HG03565 (cell line): ENCODE measurements at regions not wholly inside any gene's neighbourhood (a gene's known extent, or its start where the extent isn't known, plus 50 kb on each side); places are given as distances from the start of the nearest gene placed in this dataset.
A peak's percentile ranks its signal among the peaks of the same experiment; 100 is the strongest.
"Not testable (repeated sequence)": the region's sequence is repeated elsewhere in the genome, so short reads cannot be mapped to it uniquely, and the experiment has no call there.

ENCODE experiments used
- ATAC-seq: cut with Tn5 transposase; IDR thresholded peaks from one replicate; pipeline ENCODE4 v1.9.1; 2021; ENCODE audit warnings: mild to moderate bottlenecking, moderate library complexity; ENCODE audit not compliant: unreplicated experiment

DNA sequence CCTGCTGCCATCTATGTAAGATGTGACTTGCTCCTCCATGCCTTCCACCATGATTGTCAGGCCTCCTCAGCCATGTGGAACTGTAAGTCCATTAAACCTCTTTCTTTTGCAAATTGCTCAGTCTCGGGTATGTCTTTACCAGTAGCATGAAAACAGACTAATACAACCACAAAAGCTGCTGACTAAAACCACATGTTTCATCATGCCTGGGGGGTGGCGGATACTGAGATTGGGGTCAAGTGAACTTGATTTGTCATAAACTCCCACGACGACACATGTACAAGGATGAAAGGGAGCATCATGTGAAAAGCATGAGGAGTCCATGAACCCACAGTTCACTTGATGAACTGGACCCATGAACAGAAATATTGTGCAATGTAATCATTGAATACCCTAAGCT is 134.9 kb upstream of the ANK3 start:
- no peak for ATAC-seq

DNA sequence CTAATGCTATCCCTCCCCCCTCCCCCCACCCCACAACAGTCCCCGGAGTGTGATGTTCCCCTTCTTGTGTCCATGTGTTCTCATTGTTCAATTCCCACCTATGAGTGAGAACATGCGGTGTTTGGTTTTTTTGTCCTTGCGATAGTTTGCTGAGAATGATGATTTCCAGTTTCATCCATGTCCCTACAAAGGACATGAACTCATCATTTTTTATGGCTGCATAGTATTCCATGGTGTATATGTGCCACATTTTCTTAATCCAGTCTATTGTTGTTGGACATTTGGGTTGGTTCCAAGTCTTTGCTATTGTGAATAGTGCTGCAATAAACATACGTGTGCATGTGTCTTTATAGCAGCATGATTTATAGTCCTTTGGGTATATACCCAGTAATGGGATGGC is 133.7 kb upstream of the ANK3 start:
- not testable (repeated sequence) for ATAC-seq

DNA sequence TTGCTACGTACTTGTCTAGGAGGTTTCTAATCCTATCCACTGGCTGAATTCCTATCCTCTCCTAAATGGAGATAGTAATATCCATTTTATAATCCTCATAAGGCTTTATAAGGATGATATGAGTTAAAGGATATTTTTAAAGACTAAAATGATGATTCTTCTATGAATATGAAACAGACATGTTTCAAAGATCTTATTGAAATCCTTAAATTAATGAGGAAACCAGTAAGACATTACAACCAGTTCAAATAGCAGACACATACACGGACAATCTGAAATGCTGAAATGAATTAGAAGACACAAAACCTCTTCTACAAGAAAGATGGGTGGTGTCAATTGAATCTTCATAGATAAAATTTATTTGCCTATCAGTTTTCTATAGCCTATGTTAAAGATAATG is 132.9 kb upstream of the ANK3 start:
- ATAC-seq: no peak

DNA sequence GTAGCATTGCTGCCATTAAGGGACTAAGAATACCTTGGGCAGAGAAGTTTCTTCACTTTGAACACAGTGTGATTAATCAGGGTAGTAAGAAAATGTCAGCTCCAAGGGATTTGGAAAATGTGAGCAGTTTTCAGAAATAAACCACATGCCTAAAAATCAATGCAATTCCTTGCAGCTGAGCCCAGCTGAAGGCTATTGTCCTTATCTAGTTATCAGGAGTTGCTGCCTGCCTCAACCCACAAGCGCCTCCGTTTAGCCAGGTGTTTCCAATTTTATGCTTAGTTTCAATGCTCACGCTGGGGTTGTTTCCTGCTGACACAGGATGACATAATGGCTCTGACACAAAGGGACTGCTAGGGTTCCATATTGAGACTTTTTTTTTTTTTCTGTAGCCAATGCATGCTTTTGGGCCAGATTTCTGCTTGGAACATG is 132.3 kb upstream of the ANK3 start:
- no peak for ATAC-seq

DNA sequence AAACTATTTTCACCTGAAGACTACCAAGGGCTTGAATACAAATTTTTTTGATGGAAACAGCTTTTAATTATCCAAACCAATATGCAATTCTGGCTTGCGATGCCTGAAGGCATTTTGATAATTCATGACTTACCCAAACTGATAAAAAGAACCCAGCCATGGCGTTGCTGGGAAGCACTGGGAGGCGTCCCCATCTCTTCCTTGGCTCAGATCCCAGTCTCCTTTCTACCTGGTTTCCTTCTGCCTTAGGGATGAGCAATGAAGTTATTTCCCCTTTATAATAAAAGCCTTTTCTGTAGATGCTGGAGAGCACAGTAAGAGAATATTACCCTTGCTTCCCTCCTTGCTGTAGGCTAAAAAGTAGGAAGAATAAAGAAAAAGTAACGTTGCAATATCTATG is 129.1 kb upstream of the ANK3 start:
- no peak for ATAC-seq

DNA sequence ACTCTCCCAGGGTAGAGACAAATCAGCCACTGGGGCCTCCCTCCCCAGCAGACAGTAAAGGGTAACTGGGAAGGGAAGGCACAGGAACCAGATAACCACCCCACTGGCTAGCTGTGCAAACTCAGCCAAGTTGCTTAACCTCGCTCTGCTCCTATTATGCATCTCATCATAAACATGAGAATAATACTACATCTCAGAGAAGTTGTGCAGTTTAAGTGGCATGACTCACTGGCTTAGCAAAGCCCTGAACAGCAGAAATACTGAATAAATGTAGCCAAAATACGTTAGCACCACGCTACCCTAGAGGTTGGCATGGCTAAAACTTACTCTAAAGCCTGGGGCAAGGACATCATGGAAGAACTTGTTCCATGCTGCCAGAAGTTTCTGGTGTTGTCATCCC is 128.1 kb upstream of the ANK3 start:
- no peak for ATAC-seq

DNA sequence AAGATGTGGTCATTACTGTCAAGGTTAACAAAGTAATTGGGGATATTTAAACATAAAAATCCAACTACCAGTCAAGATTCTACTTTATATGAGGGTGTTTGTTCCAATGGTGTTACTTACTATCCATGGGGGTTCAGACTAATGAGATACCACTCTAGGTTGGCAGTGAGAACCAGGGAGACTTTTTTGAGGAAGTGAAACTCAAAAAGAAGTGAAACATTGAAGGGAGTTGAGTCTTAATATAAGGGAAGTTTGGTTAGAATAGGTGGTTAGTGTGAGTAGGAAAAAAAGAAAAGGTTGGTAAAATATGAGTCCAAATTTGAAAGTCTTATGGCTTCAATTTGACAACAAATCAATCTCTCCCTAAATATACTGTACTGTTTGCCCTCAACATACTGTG is 123.6 kb upstream of the ANK3 start:
- peak; percentile 49 for ATAC-seq

DNA sequence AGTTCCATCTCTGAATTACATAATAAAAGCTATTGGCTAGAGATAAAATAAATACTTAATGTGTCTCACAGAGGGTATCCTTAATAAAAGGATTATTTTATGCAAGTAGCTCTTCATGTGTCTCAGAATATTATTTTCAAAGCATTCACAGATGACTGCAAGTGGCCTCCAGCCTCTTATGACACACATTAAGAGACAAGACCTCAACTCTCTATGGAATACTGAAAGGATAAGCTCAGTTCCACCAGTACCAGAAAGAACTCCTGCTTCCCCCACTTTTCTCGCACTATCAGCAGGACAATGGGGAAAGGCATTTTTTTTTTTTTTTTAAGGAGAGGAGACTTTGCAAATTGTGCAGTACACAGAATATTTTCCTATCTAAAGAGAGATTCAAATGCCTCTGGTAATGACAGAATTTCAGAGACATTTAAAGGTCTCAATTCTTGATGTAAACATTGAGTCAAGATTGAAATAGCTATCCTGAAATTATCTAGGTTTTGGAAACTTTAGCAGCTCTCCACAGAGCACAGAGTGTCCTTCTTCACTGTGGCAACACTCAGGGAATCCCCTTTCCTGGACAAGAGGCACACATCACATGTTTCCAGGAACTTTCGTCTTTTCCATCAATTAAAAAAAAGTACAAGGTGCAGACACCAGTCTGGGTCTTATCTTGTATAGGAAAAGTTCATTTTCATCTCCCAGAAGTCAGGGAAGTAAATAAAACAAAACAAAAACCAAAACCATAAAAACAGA is 122.0 kb upstream of the ANK3 start:
- ATAC-seq: no peak

DNA sequence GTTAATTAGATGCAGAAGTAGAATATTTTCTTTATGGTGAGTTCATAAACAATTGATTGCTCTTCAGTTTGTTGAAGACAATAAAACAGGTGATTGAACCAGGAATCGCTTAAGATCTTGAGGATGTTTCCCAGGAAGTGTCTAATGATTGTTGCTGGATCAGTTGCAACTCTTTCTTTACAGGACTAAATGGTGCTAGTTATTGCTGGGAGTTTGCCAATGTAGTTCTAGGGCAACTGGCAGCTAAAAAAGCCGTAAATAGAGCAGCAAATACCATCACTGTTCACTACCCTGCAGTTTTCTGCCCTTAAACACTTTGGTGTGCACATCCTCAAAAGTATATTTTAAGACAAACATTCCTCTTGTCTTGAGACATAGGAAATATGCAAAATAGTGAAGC is 119.2 kb upstream of the ANK3 start:
- ATAC-seq: no peak

DNA sequence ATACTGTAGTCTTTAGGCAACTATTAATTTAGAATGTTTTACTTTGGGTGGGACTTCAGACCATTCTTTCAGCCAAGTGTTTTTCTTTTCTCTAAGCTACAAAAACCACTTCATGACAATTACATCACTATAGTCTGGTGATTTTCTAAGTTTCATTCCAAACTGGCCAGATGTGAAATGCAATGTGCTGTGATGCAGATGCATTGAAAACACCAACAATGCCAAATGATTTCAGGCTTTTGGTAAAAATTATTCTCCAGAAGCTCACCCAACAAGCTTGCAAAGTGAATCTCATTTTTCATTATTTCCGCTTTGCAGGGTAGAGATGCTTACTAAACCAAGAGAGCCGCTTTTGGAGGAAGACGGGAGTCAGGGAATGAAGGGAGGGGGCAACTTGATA is 118.4 kb upstream of the ANK3 start:
- no peak for ATAC-seq

DNA sequence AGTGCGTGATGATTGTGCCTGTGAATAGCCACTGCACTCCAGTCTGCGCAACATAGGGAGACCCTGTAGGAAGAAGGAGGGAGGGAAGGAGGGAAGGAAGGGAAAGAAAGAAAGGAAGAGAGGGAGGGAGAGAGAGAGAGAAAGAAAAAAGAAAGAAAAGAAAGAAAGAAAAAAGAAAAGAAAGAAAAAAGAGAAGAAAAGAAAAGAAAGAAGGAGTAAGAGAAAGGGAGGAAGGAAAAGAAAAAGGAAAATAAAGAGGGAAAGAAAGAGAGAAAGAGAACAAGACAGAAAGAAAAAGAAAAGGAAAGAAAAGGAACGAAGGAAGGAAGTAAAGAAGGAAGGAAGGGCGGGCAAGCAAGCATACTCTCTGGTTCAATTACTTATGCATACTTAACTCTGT is 112.9 kb upstream of the ANK3 start:
- no peak for ATAC-seq

DNA sequence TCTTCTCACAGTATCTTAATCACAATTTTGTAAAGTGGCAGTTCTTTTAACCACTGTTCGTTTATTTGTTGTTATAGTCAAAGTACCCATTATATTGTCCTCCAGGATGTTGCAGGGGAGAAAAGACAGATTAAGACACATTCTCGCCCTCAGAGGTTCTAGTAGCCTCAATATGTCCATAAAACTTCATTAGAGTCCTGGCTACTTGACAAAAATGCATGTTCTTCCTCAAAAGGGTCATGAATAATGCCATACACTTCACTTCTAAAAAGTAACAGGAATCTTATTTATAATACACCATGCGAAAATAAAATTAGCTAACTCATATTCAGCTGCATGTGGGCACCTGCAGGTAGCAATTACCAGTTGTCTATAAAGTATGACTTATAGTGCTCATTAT is 109.3 kb upstream of the ANK3 start:
- no peak for ATAC-seq

DNA sequence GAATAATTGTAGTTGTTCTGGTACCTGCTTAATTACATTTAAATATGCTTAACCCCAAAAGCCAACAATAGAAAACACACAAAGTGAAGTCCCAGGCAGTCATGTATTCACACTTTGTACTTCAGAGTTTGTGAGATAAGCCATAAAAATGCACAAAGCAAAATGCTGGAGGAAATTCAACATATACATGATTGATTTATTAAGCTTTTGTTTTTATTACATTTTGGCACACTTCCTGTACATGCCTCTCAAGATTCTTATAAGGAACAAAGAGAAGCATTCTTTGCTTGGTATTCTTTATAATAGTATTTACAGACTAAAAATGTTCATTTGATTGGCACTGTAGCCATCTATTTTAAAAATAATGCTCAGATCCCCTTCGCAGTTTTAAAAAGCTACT is 107.7 kb upstream of the ANK3 start:
- ATAC-seq: no peak

DNA sequence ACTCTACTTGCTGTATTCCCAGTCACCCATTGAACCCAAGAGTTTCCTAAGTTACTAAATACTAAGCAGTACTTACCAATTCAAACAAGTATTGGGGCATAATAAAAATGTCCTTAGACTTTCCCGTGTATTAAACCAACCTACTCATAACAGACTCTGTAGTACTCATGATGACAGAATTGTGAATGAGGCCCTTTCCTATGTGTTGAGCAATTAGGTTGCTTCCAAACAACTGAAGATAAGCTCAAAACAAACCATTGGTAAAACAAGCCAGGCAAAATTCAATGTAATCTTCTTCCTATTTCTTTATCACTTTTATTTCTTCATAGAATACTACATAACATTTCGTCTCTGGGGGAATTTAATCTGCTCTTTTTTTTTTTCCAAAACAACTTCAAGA is 106.5 kb upstream of the ANK3 start:
- no peak for ATAC-seq

DNA sequence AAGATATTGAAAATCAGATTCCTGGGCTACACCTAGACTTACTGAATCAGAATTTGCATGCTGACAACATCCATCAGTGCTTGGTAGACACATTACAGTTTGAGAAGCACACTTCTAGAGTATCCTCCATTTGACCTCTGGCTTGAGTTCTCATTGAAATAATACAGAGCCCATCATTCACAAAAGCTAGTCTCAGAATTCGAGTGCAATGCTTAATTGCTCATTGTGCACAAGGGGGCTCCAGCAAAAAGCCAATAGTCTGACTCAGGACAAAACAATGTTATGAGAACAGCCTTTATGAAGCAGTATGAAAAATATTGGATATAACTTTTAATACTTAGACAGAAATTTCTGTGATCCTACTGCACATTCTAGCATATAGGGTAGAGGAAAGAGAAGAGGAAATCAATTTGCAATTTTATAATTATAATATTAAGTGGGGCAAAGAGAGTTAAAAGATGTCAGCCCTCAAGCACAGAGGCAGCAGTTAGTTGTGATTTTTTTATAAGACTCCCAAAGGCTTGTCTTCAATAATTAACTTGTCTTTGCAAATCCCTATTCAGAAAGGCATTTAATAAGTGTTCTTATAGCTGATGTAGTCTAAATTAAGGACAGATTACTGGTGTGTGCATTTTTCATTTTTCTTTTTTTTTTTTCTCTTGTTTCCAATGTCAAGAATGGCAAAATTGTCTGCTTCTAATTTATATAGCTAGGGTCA is 105.8 kb upstream of the ANK3 start:
- no peak for ATAC-seq

DNA sequence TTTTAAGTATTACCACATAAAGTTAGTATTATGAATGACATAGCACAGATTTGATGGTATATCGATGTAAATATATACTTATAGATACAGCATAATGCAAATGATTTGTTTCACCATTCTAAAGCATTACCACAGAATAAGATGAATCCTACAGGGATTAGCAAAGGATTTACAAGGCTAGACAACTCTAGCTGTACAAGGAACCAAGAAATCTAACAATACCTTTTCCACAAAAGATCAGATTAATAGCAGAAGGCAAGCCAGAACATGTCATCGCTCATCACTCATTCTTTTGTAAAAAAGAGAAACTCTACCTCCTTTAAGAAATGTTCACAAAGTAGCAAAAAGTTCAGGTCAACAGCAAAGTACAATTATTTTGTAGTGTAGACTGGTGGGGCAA is 105.1 kb upstream of the ANK3 start:
- no peak for ATAC-seq

DNA sequence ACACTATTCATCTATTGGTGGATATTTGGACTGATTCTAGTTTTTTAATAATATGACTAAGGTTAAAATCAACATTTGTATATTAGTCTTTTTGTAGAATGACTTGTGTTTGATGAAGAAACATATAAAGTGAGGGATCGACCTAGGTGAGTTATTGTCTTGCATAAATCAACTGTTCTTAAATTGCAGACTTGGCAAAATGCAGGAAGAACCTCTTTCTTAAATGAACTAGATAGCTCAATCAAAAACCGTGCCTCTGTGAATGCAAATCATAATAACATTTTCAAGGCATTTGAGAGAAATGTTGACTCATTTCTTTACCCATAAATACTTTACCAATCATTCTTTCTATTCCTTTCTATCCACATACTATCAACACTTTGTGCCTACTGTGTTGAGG is 101.5 kb upstream of the ANK3 start:
- ATAC-seq: no peak

DNA sequence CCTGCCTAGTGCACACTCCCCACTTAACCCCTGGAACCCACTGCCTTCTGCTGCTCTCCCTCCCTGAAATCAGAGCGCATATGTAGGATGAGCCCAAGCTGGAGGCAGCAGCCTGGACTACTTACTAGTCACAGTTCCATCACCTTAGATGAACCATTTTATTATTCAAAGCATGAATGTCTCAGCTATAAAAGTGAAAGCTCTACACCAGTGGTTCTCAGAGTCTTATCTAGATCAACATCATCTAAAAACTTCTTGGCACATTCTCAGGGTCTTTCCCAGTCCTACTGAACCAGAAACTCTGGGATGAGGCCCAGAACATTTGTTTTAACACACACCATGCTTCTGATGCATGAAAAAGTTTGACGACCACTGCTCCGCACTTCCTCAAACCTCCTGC is 100.3 kb upstream of the ANK3 start:
- no peak for ATAC-seq

DNA sequence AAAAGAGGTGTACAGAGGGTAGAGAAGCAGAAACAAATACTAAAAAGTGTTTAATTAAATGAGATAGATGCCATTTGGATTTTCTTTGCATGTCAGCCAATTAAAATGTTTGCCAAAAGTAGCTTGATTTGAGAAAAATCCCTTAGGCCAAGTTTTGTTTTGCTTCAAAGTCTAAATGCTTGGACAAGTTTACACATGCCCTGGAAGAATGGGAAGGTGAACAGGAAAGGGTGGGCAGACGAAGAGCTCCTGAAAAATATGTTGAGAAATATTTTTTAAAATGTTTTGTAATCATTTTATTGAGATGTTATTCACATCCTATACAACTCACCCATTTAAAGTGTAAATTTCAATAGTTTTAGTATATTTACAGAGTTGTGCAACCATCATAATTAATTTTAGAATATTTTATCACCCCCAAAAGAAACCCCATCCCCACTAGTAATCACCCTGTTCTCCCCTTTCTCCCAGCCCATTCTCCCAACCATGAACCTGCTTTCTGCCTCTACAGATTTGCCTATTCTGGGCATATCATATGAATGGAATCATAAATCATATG is 98.5 kb upstream of the ANK3 start:
- ATAC-seq: no peak

DNA sequence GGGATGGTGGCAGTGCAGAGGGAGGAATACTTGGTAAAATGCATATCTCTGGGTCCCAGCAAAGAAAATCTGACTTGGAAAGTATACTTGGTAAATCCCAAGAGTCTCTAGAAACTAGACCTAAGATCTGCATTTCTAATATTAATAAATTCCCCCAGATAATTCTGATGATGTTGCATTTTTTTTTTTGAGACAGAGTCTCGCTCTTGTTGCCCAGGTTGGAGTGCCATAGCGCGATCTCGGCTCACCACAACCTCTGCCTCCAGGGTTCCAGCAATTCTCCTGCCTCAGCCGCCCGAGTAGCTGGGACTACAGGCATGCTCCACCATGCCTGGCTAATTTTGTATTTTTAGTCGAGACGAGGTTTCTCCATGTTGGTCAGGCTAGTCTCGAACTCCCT is 97.9 kb upstream of the ANK3 start:
- ATAC-seq: no peak

DNA sequence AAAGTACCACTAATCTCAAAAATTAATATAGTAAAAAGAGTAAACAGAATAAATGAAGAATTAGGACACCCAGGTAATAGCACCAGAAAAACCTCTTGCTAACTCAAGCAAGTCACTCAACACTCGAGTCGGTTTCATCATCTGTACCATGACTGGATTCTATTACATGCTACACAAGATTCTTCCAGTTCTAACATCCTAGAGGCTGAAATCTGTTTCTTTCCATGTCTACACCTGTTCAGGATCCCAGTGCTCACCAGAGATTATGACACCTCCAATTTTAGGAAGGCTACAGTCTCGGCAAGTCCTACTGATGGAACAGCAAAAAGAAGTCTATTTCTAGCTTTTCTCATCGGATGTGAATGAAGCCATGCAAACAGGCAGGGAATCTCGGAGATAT is 95.3 kb upstream of the ANK3 start:
- no peak for ATAC-seq

DNA sequence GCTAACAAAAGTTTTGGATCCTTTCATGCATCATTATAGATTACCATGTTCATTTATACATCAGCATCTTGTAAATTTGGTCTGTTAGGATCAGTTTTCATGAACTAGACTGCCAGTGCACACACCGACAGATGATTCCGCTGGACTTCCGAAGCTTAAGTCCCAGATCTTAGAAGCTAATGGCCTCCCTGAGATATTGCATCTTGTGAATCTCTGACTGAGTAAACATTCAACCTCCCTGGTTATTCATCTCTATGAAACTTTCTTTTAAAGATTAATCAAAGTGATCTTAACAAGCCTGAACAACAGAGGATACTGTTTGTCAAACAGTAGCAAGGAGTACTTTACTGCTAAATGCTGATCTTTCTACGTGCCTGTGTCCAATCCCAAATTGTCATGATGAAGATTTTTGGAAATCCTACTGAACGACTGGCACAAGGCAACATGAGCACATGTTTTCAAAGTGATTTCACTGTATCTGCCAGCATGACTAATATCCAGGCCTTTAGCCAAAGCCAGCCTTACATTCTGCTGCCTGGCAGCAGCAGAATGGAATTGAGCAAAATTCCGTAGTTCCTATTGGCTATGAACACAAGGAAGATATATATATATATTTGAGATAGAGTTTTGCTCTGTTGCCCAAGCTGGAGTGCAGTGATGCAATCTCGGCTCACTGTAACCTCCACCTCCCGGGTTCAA is 91.3 kb upstream of the ANK3 start:
- no peak for ATAC-seq
